HEK293 (cell line): ENCODE measurements at regions not wholly inside any gene's neighbourhood (a gene's known extent, or its start where the extent isn't known, plus 50 kb on each side); places are given as distances from the start of the nearest gene placed in this dataset.

Experiments used
- KLF9 ChIP-seq: fragments of 450-650 bp; formaldehyde crosslinking; IDR thresholded peaks from 2 replicates; pipeline ENCODE4 v1.5.1; 2016; ENCODE audit warnings: missing biosample characterization, missing genetic modification characterization, low read depth
- MYNN ChIP-seq: fragments of 450-650 bp; formaldehyde crosslinking; IDR thresholded peaks from 2 replicates; pipeline ENCODE4 v1.5.1; 2016; ENCODE audit warnings: missing biosample characterization, missing genetic modification characterization, borderline replicate concordance
- PRDM1 ChIP-seq: fragments of 450-650 bp; formaldehyde crosslinking; IDR thresholded peaks from 2 replicates; pipeline ENCODE4; 2016; ENCODE audit warnings: missing biosample characterization, missing genetic modification characterization
- ZBTB1 ChIP-seq: fragments of 450-650 bp; formaldehyde crosslinking; IDR thresholded peaks from 2 replicates; pipeline ENCODE4 v1.5.1; 2016; ENCODE audit warnings: missing biosample characterization, missing genetic modification characterization
- ZBTB7A ChIP-seq: fragments of 450-650 bp; formaldehyde crosslinking; IDR thresholded peaks from 2 replicates; pipeline ENCODE4 v1.5.1; 2016; ENCODE audit warnings: low read depth, missing biosample characterization, missing genetic modification characterization
- ZNF121 ChIP-seq: fragments of 450-650 bp; formaldehyde crosslinking; IDR thresholded peaks from 2 replicates; pipeline ENCODE4 v1.5.1; 2016; ENCODE audit warnings: missing biosample characterization, missing genetic modification characterization
- ZNF202 ChIP-seq: fragments of 450-650 bp; formaldehyde crosslinking; IDR thresholded peaks from 2 replicates; pipeline ENCODE4 v1.5.1; 2016; ENCODE audit warnings: missing biosample characterization, missing genetic modification characterization, borderline replicate concordance
- ZNF211 ChIP-seq: fragments of 450-650 bp; formaldehyde crosslinking; IDR thresholded peaks from 2 replicates; pipeline ENCODE4 v1.5.1; 2016; ENCODE audit warnings: low read depth, missing biosample characterization, missing genetic modification characterization
- ZNF23 ChIP-seq: fragments of 450-650 bp; formaldehyde crosslinking; IDR thresholded peaks from 2 replicates; pipeline ENCODE4 v1.5.1; 2016; ENCODE audit warnings: missing biosample characterization, missing genetic modification characterization, borderline replicate concordance
- ZNF239 ChIP-seq: fragments of 450-650 bp; formaldehyde crosslinking; IDR thresholded peaks from 2 replicates; pipeline ENCODE4 v1.5.1; 2016; ENCODE audit warnings: missing biosample characterization, missing genetic modification characterization
- ZNF24 ChIP-seq: fragments of 450-650 bp; formaldehyde crosslinking; IDR thresholded peaks from 2 replicates; pipeline ENCODE4 v1.5.1; 2016; ENCODE audit warnings: missing biosample characterization, missing genetic modification characterization
- ZNF423 ChIP-seq: fragments of 450-650 bp; formaldehyde crosslinking; IDR thresholded peaks from 2 replicates; pipeline ENCODE4 v1.5.1; 2016; ENCODE audit warnings: missing biosample characterization, missing genetic modification characterization
- ZNF529 ChIP-seq: fragments of 450-650 bp; formaldehyde crosslinking; IDR thresholded peaks from 2 replicates; pipeline ENCODE4 v1.5.1; 2017; ENCODE audit warnings: missing genetic modification characterization, missing biosample characterization; ENCODE audit not compliant: insufficient replicate concordance
- ZNF571 ChIP-seq: fragments of 450-650 bp; formaldehyde crosslinking; IDR thresholded peaks from 2 replicates; pipeline ENCODE4 v1.5.0; 2017; ENCODE audit warnings: missing biosample characterization, missing genetic modification characterization
- ZNF585B ChIP-seq: fragments of 450-650 bp; formaldehyde crosslinking; IDR thresholded peaks from 2 replicates; pipeline ENCODE4 v1.5.1; 2016; ENCODE audit warnings: missing biosample characterization, missing genetic modification characterization
- ZNF610 ChIP-seq: fragments of 450-650 bp; formaldehyde crosslinking; IDR thresholded peaks from 2 replicates; pipeline ENCODE4 v1.5.1; 2016; ENCODE audit warnings: missing biosample characterization, missing genetic modification characterization, borderline replicate concordance
- ZNF621 ChIP-seq: fragments of 450-650 bp; formaldehyde crosslinking; IDR thresholded peaks from 2 replicates; pipeline ENCODE4 v1.5.1; 2017; ENCODE audit warnings: missing biosample characterization, missing genetic modification characterization
- ZNF623 ChIP-seq: fragments of 450-650 bp; formaldehyde crosslinking; IDR thresholded peaks from 2 replicates; pipeline ENCODE4 v1.5.1; 2016; ENCODE audit warnings: missing biosample characterization, missing genetic modification characterization
- ZNF629 ChIP-seq: fragments of 450-650 bp; formaldehyde crosslinking; IDR thresholded peaks from 2 replicates; pipeline ENCODE4 v1.5.1; 2017; ENCODE audit warnings: missing biosample characterization, missing genetic modification characterization
- ZNF776 ChIP-seq: fragments of 450-650 bp; formaldehyde crosslinking; IDR thresholded peaks from 2 replicates; pipeline ENCODE4 v1.5.0; 2017; ENCODE audit warnings: missing biosample characterization, missing genetic modification characterization, borderline replicate concordance
- ZNF837 ChIP-seq: fragments of 450-650 bp; formaldehyde crosslinking; IDR thresholded peaks from 2 replicates; pipeline ENCODE4 v1.5.1; 2016; ENCODE audit warnings: missing biosample characterization, missing genetic modification characterization
- TF ChIP-seq, protein P1 (sequence below): fragments of 450-650 bp; formaldehyde crosslinking; IDR thresholded peaks from 2 replicates; pipeline ENCODE4 v1.5.1; 2016; ENCODE audit warnings: missing biosample characterization, missing genetic modification characterization
- TF ChIP-seq, protein P2 (sequence below): fragments of 450-650 bp; formaldehyde crosslinking; IDR thresholded peaks from 2 replicates; pipeline ENCODE4 v1.5.1; 2017; ENCODE audit warnings: missing biosample characterization, missing genetic modification characterization
- TF ChIP-seq, protein P3 (sequence below): fragments of 450-650 bp; formaldehyde crosslinking; IDR thresholded peaks from 2 replicates; pipeline ENCODE4 v1.5.1; 2017; ENCODE audit warnings: missing biosample characterization, missing genetic modification characterization
- TF ChIP-seq, protein P4 (sequence below): fragments of 450-650 bp; formaldehyde crosslinking; IDR thresholded peaks from 2 replicates; pipeline ENCODE4 v1.5.1; 2016; ENCODE audit warnings: missing biosample characterization, missing genetic modification characterization
- TF ChIP-seq, protein P5 (sequence below): fragments of 450-650 bp; formaldehyde crosslinking; IDR thresholded peaks from 2 replicates; pipeline ENCODE4 v1.5.1; 2016; ENCODE audit warnings: missing biosample characterization, missing genetic modification characterization
- TF ChIP-seq, protein P6 (sequence below): fragments of 450-650 bp; formaldehyde crosslinking; conservative IDR thresholded peaks from 2 replicates; pipeline ENCODE4 v1.5.1; 2016; ENCODE audit warnings: low read depth, missing biosample characterization, missing genetic modification characterization
- TF ChIP-seq, protein P7 (sequence below): IDR thresholded peaks from 2 replicates; pipeline ENCODE4 v1.6.1; 2011; ENCODE audit warnings: mild to moderate bottlenecking, low read depth, low read length, borderline replicate concordance

DNA sequence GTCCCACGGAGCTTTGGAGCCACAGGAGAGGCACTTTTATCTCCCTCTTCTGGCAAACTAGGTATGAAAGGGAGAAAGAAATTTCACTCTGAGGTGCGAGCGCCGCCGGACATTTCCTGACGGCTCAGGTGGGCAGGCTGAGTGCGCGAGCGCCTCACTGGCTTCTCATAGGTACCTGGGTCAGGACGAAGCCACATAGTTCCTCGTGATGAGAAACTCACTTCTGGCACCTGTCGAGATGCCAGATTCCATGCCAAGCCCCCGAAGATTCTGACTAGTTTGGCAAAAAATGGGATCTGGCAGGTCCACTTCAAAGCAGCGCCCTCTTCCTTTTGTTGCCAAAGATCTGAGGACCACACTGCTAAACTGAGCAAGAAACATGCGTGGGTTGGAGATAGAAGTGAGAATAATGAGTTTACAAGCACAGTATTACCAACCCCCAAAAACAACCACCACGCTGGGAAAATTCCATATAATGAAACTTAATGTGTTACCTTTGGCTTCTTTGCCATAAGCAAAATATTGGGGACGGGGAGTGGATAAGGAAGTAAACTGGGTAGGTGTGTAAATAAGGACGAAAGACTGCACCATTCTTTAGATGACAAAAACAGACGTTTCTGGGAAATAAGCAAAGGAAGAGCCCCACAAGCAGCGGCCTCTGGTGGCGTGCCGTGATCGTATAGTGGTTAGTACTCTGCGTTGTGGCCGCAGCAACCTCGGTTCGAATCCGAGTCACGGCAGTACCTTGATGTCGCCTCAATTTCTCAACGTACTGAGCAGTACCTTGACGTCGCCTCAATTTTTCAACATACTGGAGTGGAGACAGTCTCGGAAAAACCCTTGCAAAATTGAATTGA lies 89.8 kb upstream of the PRSS16 start (continued):
- TF ChIP-seq, protein P1, sequence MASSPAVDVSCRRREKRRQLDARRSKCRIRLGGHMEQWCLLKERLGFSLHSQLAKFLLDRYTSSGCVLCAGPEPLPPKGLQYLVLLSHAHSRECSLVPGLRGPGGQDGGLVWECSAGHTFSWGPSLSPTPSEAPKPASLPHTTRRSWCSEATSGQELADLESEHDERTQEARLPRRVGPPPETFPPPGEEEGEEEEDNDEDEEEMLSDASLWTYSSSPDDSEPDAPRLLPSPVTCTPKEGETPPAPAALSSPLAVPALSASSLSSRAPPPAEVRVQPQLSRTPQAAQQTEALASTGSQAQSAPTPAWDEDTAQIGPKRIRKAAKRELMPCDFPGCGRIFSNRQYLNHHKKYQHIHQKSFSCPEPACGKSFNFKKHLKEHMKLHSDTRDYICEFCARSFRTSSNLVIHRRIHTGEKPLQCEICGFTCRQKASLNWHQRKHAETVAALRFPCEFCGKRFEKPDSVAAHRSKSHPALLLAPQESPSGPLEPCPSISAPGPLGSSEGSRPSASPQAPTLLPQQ (tag by site-specific recombination), result peak; percentile 73
- TF ChIP-seq ZNF629, result peak; percentile 80
- no peak for TF ChIP-seq ZNF610 (tag by site-specific recombination)
- TF ChIP-seq ZBTB1 (tag by site-specific recombination), result no peak
- no peak for TF ChIP-seq ZNF837 (tag by site-specific recombination)
- TF ChIP-seq, protein P2, sequence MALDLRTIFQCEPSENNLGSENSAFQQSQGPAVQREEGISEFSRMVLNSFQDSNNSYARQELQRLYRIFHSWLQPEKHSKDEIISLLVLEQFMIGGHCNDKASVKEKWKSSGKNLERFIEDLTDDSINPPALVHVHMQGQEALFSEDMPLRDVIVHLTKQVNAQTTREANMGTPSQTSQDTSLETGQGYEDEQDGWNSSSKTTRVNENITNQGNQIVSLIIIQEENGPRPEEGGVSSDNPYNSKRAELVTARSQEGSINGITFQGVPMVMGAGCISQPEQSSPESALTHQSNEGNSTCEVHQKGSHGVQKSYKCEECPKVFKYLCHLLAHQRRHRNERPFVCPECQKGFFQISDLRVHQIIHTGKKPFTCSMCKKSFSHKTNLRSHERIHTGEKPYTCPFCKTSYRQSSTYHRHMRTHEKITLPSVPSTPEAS, result peak; percentile 27; the same call in 1 of the 2 replicates
- TF ChIP-seq ZNF623, result no peak; the same call in 1 of the 2 replicates
- TF ChIP-seq, protein P3, sequence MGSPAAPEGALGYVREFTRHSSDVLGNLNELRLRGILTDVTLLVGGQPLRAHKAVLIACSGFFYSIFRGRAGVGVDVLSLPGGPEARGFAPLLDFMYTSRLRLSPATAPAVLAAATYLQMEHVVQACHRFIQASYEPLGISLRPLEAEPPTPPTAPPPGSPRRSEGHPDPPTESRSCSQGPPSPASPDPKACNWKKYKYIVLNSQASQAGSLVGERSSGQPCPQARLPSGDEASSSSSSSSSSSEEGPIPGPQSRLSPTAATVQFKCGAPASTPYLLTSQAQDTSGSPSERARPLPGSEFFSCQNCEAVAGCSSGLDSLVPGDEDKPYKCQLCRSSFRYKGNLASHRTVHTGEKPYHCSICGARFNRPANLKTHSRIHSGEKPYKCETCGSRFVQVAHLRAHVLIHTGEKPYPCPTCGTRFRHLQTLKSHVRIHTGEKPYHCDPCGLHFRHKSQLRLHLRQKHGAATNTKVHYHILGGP (tag by site-specific recombination), result no peak
- TF ChIP-seq, protein P4, sequence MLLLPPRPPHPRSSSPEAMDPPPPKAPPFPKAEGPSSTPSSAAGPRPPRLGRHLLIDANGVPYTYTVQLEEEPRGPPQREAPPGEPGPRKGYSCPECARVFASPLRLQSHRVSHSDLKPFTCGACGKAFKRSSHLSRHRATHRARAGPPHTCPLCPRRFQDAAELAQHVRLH, result peak; percentile 69
- no peak for TF ChIP-seq KLF9 (tag by site-specific recombination)
- no peak for TF ChIP-seq ZNF529 (tag by site-specific recombination)
- TF ChIP-seq ZNF239 (tag by site-specific recombination), result peak; percentile 82; the same call in 1 of the 2 replicates
- TF ChIP-seq MYNN, result no peak
- TF ChIP-seq ZNF571 (tag by site-specific recombination), result no peak
- no peak for TF ChIP-seq ZNF776 (tag by site-specific recombination)
- TF ChIP-seq PRDM1, result no peak; the same call in 1 of the 2 replicates
- no peak for TF ChIP-seq ZNF423
- no peak for TF ChIP-seq ZNF621 (tag by site-specific recombination)
- no peak for TF ChIP-seq ZNF23 (tag by site-specific recombination)
- TF ChIP-seq, protein P5, sequence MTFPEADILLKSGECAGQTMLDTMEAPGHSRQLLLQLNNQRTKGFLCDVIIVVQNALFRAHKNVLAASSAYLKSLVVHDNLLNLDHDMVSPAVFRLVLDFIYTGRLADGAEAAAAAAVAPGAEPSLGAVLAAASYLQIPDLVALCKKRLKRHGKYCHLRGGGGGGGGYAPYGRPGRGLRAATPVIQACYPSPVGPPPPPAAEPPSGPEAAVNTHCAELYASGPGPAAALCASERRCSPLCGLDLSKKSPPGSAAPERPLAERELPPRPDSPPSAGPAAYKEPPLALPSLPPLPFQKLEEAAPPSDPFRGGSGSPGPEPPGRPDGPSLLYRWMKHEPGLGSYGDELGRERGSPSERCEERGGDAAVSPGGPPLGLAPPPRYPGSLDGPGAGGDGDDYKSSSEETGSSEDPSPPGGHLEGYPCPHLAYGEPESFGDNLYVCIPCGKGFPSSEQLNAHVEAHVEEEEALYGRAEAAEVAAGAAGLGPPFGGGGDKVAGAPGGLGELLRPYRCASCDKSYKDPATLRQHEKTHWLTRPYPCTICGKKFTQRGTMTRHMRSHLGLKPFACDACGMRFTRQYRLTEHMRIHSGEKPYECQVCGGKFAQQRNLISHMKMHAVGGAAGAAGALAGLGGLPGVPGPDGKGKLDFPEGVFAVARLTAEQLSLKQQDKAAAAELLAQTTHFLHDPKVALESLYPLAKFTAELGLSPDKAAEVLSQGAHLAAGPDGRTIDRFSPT (tag by site-specific recombination), result no peak
- peak; percentile 79 for TF ChIP-seq ZNF24 (tag by site-specific recombination)
- no peak for TF ChIP-seq ZNF202
- no peak for TF ChIP-seq ZNF121 (tag by site-specific recombination)
- TF ChIP-seq ZNF211, result no peak
- TF ChIP-seq, protein P6, sequence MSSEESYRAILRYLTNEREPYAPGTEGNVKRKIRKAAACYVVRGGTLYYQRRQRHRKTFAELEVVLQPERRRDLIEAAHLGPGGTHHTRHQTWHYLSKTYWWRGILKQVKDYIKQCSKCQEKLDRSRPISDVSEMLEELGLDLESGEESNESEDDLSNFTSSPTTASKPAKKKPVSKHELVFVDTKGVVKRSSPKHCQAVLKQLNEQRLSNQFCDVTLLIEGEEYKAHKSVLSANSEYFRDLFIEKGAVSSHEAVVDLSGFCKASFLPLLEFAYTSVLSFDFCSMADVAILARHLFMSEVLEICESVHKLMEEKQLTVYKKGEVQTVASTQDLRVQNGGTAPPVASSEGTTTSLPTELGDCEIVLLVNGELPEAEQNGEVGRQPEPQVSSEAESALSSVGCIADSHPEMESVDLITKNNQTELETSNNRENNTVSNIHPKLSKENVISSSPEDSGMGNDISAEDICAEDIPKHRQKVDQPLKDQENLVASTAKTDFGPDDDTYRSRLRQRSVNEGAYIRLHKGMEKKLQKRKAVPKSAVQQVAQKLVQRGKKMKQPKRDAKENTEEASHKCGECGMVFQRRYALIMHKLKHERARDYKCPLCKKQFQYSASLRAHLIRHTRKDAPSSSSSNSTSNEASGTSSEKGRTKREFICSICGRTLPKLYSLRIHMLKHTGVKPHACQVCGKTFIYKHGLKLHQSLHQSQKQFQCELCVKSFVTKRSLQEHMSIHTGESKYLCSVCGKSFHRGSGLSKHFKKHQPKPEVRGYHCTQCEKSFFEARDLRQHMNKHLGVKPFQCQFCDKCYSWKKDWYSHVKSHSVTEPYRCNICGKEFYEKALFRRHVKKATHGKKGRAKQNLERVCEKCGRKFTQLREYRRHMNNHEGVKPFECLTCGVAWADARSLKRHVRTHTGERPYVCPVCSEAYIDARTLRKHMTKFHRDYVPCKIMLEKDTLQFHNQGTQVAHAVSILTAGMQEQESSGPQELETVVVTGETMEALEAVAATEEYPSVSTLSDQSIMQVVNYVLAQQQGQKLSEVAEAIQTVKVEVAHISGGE (tag by site-specific recombination), result no peak
- no peak for TF ChIP-seq ZBTB7A (tag by site-specific recombination)
- TF ChIP-seq, protein P7, sequence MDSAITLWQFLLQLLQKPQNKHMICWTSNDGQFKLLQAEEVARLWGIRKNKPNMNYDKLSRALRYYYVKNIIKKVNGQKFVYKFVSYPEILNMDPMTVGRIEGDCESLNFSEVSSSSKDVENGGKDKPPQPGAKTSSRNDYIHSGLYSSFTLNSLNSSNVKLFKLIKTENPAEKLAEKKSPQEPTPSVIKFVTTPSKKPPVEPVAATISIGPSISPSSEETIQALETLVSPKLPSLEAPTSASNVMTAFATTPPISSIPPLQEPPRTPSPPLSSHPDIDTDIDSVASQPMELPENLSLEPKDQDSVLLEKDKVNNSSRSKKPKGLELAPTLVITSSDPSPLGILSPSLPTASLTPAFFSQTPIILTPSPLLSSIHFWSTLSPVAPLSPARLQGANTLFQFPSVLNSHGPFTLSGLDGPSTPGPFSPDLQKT, result no peak
- no peak for TF ChIP-seq ZNF585B
